ENCODE measurements at regions not wholly inside any gene's neighbourhood (a gene's known extent, or its start where the extent isn't known, plus 50 kb on each side); places are given as distances from the start of the nearest gene placed in this dataset.

DNA sequence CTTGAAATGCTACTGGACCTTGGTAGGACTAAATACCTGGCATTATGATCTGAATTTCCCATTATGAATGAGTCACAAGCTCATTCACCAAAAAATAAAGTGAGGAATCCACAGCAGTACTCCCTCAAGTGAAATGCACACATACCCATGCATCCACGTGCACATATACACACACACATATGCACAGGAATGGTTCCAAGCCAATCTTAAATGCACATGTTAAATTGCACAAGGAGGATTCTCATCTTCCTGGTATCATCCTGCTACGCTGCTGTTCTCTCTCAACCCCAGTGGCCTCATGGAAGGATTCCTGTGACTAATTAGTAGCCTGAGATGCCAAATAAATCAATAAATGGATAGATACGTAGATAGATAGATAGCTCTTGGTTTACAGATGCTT is 132.1 kb upstream of the KLF12 start:
- TF ChIP-seq, protein P1, sequence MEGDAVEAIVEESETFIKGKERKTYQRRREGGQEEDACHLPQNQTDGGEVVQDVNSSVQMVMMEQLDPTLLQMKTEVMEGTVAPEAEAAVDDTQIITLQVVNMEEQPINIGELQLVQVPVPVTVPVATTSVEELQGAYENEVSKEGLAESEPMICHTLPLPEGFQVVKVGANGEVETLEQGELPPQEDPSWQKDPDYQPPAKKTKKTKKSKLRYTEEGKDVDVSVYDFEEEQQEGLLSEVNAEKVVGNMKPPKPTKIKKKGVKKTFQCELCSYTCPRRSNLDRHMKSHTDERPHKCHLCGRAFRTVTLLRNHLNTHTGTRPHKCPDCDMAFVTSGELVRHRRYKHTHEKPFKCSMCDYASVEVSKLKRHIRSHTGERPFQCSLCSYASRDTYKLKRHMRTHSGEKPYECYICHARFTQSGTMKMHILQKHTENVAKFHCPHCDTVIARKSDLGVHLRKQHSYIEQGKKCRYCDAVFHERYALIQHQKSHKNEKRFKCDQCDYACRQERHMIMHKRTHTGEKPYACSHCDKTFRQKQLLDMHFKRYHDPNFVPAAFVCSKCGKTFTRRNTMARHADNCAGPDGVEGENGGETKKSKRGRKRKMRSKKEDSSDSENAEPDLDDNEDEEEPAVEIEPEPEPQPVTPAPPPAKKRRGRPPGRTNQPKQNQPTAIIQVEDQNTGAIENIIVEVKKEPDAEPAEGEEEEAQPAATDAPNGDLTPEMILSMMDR (IDR thresholded peaks at IDR 0.05; ENCODE audit: poor library complexity): no peak
- no peak for TF ChIP-seq EZH2phosphoT487 (IDR thresholded peaks at IDR 0.05; ENCODE audit: low read depth, severe bottlenecking, unreplicated experiment)
